ENCODE measurements at regions not wholly inside any gene's neighbourhood (a gene's known extent, or its start where the extent isn't known, plus 50 kb on each side); places are given as distances from the start of the nearest gene placed in this dataset.

DNA sequence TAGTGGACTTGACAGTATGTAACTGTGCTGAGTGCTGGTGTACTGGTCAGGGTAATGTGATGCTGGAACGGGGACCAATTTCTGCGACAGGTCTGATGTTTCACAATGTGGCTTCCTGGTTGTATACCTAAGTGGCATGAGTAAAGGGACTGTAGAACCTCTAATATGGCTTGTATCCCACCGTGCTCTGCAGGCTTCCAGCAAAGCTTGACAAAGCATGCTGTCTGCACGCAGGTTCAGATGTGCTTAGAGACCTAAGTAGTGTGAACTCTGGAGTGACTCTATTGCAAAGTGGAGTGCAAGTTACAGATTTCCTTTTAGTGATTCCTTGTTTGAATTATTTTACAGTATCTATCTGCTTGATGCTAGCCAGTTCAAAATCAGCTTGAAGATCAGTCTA lies 415.8 kb upstream of the NOVA1 start:
- WGBS, 2 donors: 73 to 74% methylated on average over 4 of the region's 4 CpGs
- H3K4me3 ChIP-seq: no peak overlapping the region
- H3K36me3 ChIP-seq: no peaks in the 10 kb centered on the region
- ATAC-seq (no peak), DNase-seq (no peak)
- intact Hi-C loops (cut with DNase I): no loop called here
- H3K27me3 ChIP-seq: no peaks in the 10 kb centered on the region
- TF ChIP-seq, protein P1, sequence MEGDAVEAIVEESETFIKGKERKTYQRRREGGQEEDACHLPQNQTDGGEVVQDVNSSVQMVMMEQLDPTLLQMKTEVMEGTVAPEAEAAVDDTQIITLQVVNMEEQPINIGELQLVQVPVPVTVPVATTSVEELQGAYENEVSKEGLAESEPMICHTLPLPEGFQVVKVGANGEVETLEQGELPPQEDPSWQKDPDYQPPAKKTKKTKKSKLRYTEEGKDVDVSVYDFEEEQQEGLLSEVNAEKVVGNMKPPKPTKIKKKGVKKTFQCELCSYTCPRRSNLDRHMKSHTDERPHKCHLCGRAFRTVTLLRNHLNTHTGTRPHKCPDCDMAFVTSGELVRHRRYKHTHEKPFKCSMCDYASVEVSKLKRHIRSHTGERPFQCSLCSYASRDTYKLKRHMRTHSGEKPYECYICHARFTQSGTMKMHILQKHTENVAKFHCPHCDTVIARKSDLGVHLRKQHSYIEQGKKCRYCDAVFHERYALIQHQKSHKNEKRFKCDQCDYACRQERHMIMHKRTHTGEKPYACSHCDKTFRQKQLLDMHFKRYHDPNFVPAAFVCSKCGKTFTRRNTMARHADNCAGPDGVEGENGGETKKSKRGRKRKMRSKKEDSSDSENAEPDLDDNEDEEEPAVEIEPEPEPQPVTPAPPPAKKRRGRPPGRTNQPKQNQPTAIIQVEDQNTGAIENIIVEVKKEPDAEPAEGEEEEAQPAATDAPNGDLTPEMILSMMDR (IDR thresholded peaks at IDR 0.05): no peak
- no peak overlapping the region for H3K27ac ChIP-seq
- H3K4me1 ChIP-seq: no peaks in the 10 kb centered on the region
- peaks cover 0 to 10% (median 0%) of the 10 kb centered on the region in 11 donors for H3K9me3 ChIP-seq

DNA sequence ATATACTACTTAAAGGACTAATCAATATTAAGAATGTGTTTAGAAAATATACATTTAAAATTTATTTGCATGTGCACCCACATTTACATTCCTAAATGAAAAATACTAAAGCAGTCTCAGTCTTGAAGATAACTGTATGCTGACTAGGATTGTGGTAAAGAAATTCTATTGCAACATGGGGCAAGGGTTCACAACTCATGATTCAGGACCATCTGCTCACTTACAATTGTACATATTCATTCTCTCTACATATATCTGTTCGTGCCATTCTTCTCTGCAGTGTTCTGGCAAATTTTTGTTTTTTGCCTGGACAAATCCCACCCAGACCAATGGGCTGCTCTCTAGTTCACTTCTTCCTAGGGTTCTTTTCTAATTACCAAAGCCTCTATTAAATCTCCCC lies 417.2 kb upstream of the NOVA1 start:
- no peaks in the 10 kb centered on the region for H3K9me3 ChIP-seq
- no peaks in the 10 kb centered on the region for H3K4me1 ChIP-seq
- ATAC-seq: no peak
- no peak overlapping the region for H3K27ac ChIP-seq
- H3K36me3 ChIP-seq: no peaks in the 10 kb centered on the region
- WGBS, 2 donors: 74 to 83% methylated on average over 1 of the region's 1 CpG
- H3K27me3 ChIP-seq: no peaks in the 10 kb centered on the region
- TF ChIP-seq, protein P1 (IDR thresholded peaks at IDR 0.05): no peak
- intact Hi-C loops (cut with DNase I): no loop called here
- DNase-seq: no peak
- no peak overlapping the region for H3K4me3 ChIP-seq

DNA sequence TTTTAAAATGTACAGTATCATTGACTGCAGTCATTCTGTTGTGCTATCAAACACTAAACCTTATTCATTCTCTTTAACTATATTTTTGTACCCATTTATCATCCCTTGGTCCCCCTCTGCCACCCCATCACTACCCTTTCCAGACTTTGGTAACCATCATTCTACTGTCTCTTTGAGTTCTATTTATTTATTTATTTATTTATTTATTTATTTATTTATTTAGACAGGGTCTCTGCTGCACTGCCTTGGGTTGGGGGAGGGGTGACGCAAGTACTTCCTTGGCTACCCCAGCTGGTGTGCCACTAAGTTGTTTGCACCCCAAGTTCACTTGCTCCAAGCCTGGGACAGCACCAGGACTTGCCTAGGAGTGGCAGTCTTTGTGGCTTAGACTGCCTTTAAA lies 427.8 kb upstream of the NOVA1 start:
- TF ChIP-seq, protein P1 (IDR thresholded peaks at IDR 0.05): no peak
- DNase-seq: no peak
- no peaks in the 10 kb centered on the region for H3K27me3 ChIP-seq

DNA sequence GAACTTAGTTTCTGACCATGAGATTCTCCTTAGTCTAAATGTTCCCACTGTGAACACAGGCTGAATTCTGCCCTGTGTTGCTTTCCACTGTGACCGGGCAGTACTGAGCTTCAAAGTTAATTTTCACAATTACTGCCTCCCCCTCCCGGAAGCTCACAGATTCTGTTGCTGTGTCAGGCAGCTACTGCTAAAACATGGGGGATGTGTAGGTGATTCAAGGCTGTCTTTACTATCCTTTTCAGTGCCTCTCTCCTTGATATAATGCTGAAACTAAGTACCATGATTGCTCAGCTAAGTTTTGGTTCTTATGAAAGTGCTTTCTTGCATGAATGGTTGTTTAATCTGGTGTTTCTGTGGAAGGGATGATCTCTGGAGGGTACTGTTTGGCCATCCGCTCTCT lies 428.3 kb upstream of the NOVA1 start:
- no peak overlapping the region for H3K27ac ChIP-seq
- DNase-seq (no peak), ATAC-seq (no peak)
- TF ChIP-seq, protein P1 (IDR thresholded peaks at IDR 0.05): no peak
- no peaks in the 10 kb centered on the region for H3K36me3 ChIP-seq
- H3K9me3 ChIP-seq: no peaks in the 10 kb centered on the region
- 60 to 68% methylated on average over 3 of the region's 3 CpGs for WGBS, 2 donors
- no peak overlapping the region for H3K4me3 ChIP-seq
- intact Hi-C loops (cut with DNase I): no loop called here
- no peaks in the 10 kb centered on the region for H3K4me1 ChIP-seq
- no peaks in the 10 kb centered on the region for H3K27me3 ChIP-seq

More for the DNA sequence above, 427.8 kb upstream of the NOVA1 start:
- Histone ChIP-seq H3K36me3 (no peaks in the 10 kb centered on the region), H3K27ac (no peak overlapping the region), H3K4me1 (no peaks in the 10 kb centered on the region), H3K9me3 (no peaks in the 10 kb centered on the region), H3K4me3 (no peak overlapping the region)
- intact Hi-C loops (cut with DNase I): no loop called here
- 93 to 96% methylated on average over 1 of the region's 1 CpG for WGBS, 2 donors
- no peak for ATAC-seq

GRCh38 chr14:27040552-27040951 lies 442.7 kb upstream of the NOVA1 start:
- Histone ChIP-seq H3K36me3 (no peaks in the 10 kb centered on the region), H3K27me3 (no peaks in the 10 kb centered on the region), H3K4me1 (no peaks in the 10 kb centered on the region), H3K4me3 (no peak overlapping the region), H3K27ac (no peak overlapping the region), H3K9me3 (peaks cover 0 to 16% (median 0%) of the 10 kb centered on the region in 11 donors)
- DNase-seq (no peak), ATAC-seq (no peak)
- WGBS, 2 donors: 22 to 32% methylated on average over 2 of the region's 2 CpGs
- intact Hi-C loops (cut with DNase I): no loop called here
- TF ChIP-seq, protein P1 (IDR thresholded peaks at IDR 0.05): no peak

All from heart right ventricle (tissue), 16 donors.